ENCODE measurements at regions not wholly inside any gene's neighbourhood (a gene's known extent, or its start where the extent isn't known, plus 50 kb on each side); places are given as distances from the start of the nearest gene placed in this dataset.

DNA sequence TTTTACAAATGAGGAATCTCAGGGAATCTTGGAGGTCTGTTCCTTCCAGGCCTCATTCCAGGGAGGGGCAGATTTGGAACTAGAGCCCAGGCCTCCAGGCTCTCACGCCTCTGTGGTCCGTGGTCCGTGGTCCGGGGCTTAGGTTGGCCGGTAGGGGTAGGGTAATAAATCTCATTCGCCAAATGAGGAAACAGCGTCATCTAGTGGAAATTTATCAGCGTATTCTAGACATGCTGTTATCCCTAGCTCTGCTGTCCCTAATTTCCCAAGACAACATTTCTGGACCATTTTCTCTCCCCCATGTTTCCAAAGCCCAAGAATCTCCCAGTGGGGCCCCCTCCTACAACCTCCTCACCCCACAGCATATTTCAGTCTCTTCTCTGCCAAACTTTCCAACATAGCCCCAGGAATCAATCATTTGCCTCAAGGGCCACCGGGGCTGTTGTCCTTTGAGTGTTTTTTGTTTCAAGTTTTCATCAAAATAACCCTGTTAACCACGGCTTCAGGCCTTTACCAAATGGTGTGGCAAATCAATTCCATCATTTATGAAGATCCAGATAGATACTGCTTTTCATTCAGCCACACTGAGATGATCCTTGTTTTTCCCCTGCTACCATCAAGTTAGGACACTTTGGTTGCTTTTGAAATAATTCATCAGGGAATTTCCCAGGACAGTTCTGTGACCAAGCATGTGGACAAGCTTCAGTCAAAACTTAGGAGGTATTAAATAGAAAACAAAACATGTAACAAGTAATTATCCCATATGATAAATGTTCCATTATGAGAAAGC, 126.8 kb downstream of the ALDH8A1 start:
- TF ChIP-seq CTCF (IDR thresholded peaks at IDR 0.05): peak; percentile 85 to 94 (median 88)
- no peak for TF ChIP-seq POLR2A (IDR thresholded peaks at IDR 0.05)

Measured in heart left ventricle (tissue), 13 donors.